Tongue (tissue), 1 donor: ENCODE measurements at regions not wholly inside any gene's neighbourhood (a gene's known extent, or its start where the extent isn't known, plus 50 kb on each side); places are given as distances from the start of the nearest gene placed in this dataset.
A peak's percentile ranks its signal among the peaks of the same experiment; 100 is the strongest.

Experiments used
- DNase-seq: peaks from one replicate; pipeline ENCODE4 v3.0.0-alpha.2; 2015

DNA sequence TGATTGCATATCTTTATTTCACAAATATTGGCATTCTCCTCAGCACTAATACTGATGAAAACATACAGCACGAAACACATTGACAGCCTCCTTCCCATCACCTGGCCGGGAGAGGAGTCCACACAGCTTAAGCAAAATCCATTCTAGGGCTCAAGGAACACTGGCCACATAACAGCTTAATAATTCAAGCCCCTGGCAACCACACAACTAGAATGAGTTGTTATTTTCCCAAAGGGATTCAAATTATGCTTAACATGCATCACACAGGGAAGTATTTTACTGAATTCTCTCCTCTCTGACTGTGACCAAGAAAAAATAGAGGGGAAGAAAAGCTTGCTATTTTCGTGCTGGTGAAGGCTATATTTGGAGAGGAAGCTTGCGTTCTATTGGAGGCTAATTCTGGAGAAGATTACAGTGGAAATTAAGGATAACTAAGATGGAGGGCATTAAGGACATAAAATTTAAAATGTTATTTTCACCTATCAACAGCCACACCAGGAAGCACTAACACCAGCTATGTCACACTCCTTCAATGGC is 198.5 kb downstream of the ADGRG6 start:
- no peak for DNase-seq

DNA sequence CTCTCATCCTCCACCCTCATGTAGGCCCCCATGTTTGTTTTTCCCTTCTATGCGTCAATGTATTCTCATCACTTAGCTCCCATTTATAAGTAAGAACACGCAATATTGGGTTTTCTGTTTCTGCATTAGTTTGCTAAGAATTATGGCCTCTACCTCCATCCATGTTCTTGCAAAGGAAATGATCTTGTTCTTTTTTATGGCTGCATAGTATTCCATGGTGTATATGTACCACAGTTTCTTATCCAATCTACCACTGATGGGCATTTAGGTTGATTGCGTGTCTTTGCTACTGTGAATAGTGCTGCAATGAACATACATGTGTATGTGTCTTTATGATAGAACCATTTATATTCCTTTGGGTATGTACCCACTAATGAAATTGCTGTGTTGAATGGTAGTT is 200.0 kb downstream of the ADGRG6 start:
- no peak for DNase-seq

DNA sequence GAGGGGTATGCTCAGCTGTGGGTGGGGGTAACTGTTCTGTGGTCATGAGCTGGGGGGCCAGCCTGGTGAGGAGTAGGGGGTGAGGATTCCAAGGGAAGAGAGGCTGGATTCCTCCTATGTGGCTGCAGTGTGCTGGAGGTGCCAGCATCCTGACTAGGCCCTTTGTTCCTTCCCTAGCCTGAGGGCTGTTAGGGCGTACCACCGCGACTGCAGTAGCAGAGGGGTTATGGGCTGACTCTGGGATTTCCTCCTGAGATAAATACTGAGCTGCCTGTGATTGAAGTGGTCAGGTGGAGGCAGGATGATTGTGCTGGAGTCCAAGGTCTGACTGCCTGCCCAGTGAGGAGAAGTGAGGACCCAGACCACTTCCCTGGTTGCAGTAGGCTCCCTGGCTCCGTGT is 205.3 kb downstream of the ADGRG6 start:
- no peak for DNase-seq

DNA sequence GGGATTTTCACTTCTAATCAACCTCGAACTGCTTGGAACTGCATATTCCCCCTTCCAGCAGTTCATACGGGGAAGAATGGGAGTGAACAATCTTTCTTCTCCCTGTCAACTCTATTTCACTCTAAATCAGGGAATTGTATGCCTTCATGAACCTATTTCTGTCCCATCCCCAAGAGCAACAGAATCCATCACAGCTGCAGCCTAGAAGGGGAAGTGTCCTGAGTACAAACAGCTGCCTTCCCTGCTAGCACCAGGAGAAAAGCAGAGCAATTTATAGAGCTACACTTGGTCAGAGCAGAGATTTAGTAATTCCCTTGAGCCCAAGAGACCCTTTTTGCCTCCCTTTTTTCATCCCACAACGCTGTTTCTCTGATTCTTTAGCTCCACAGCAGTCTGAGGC is 208.4 kb downstream of the ADGRG6 start:
- DNase-seq: peak; percentile 65

DNA sequence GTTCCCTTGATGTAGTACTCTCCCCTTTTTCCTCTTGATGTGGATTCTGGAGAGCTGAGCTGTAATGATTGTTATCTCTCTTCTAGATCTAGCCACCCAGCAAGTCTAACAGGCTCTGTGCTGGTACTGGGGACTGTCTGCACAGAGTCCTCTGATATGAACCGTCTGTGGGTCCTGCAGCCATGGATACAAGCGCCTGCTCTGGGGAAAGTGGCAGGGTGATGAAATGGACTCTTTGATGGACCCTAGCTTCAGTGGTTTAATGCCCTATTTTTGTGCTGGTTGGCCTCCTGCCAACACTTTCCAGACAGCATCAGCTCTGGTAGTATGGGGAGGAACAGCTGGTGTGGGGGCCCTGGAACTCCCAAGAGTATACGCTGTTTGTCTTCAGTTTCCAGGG is 216.3 kb downstream of the ADGRG6 start:
- DNase-seq: peak; percentile 79

DNA sequence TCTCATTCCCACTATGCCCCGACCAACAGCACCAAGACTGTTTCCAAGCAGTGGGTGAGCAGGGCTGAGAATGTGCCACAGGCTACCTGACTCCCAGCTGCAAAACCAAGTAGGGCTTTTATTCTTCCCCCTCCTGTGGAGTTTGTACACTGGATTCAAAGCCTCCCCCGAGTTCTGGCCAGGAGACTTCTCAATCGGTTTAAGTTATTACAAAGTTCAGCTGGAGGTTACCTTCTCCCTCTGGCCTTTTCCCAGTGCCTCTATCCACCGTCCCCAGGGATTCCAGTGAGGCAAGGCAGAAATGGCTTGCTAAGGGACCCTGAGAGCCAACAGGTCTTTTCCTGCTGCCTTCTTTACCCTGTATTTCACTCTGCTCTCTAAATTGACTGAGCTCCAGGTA is 217.0 kb downstream of the ADGRG6 start:
- DNase-seq: no peak

DNA sequence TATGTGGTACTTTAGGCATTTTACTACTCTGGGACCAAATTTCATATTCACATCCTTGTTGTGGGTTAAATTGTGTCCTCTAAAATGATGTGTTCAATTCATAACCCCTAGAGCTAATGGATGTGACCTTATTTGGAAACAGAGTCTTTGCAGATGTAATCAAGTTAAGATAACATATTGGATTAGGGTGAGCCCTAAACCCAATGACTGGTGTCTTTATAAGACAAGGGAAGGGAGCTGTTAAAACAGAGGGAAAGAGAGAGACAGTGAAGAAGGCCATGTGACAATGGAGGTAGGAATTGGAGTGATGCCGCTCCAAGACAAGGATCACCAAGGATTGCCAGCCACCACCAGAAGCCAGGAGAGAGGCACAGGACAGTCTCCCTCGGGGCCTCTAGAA is 220.0 kb downstream of the ADGRG6 start:
- no peak for DNase-seq

DNA sequence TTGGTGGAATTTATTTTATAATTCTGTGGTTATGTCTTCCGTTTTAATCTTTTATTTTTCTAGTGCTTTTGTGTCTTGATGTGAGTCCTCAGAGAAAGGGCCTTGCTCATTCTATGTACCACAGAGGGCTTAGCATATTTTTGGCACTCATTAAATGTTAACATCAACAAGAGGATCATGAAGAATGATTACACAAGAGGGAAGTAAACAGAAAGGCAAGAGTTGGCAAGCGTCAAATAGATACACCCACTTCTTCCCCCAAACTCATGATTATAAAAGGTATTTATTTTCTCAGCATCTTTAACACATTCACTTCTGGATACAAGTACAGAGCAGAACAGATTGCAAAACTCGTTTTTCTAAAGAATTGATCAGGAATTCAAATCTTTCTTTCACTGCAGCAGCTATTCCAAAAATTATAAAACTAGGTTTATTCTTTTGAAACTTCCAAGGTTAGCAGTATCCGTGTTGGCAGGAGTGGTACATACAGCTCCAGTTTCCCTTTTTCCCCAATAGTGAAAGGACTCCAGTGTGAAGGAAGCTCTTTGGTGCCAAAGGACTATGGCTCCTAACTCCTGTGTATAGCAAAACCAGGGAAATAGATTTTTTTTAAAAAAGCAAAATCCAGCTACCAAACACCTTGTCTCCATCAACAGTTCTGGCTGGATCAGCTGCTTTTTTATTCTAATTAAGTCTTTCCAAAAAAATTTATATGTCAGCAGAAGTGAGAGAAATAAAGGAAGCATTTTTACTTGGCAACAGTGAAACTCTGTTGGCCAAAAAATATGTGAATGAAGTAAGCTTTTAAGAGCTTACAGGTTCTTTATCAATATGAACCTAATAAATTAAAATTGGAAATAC is 221.9 kb downstream of the ADGRG6 start:
- peak; percentile 41 for DNase-seq

DNA sequence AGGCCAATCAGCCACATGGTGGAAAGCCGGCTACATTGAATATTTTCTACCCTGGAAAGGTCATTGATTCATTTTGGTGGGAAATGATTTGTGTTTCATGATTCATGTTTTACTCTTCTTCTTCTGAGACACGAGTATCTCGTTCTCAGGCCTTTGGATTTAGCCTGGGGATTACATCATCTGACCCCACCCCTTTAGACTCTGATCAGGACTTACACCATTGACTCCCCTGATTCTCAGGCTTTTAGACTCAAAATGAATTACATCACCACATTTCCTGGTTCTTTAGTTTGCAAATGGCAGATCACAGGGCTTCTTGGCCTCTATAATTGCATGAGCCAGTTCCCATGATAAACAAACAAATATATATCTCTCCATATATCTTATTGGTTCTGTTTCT is 228.8 kb downstream of the ADGRG6 start:
- DNase-seq: no peak

DNA sequence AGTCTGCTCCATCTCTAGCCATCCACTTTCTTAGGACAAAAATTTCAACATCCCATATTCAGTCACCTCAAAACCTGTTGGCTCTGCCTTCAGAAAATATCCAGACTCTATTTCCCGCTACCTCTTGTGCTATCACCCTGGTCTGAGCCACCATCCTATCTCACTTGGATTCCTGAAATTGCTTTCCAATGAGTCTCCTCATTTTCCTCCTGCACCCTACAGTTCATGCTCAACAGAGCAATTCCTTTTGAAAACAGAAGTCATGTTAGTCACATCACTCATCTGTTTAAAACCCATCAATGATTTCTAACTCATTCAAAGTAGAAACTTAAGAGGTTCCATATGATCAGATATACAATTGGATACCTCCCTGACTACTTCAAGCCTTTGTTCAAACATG is 229.9 kb downstream of the ADGRG6 start:
- DNase-seq: no peak

DNA sequence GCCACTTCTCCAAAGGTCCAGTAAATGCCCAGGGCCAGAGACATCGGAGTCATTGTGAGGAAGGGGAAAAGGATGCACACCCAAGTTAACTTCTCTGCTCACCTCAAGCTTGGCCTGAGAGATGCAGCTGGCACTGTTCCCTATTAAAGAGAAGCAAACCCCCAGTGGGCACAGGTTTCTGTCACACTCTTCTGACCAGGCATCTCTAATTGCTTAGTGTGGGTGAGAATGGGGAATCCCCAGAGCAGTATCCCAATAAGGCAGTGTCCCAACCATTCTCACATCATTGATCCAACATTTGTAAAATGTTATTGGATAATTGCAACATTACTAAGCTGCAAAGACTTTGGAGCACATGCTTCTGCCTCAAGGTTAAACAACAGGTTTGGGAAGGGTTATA is 232.3 kb downstream of the ADGRG6 start:
- no peak for DNase-seq

DNA sequence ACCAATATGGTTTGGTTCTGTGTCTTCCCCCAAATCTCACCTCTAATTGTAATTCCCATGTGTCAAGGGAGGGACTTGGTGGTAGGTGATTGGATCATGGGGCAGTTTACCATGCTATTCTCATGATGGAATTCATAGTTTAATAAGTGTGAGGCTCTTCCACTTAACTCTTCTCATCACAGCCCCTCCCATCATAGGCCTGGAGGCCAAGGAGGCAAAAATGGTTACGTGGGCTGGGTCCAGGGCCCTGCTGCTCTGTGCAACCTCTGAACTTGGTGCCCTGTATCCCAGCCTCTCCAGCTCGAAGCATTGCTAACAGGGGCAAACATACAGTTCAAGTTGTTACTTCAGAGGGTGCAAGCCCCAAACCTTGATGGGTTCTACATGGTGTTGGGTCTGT is 232.7 kb downstream of the ADGRG6 start:
- no peak for DNase-seq

DNA sequence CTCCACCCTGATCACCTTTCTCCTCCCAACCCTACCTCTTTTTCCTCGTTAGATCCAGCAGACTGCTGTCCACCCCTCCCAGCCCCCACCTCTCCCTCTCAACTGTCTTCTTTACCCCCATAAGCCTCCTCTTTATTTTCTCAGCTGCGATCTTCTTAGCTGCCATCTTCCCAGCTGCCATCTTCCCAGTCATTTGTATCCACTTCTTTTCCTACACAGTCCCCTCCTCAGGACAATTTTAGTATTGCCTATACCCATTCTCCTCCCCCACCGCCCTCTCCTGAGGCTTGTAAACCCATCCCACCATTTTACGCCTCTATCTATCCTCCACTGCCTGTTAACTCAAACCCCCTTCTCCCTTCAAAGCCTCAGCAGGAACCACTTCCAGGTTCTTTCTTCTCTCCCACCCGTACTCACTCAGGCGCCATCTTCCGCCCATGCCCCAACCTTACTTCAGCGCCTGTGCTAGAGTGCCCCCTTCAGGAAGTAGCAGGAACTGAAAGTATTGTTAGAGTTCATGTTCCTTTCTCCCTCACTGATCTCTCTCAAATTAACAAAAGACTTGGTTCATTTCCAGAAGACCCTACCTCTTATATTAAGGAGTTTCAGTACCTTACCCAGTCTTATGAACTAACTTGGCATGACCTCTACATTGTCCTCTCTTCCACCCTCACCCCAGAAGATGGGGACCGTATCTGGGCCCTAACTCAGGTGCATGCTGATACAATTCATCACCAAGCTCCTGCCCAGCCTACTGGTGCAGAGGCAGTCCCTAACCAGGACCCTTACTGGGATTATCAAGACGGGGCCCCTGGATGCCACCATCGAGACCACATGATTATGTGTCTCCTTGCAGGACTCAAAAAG is 236.0 kb downstream of the ADGRG6 start:
- no peak for DNase-seq

DNA sequence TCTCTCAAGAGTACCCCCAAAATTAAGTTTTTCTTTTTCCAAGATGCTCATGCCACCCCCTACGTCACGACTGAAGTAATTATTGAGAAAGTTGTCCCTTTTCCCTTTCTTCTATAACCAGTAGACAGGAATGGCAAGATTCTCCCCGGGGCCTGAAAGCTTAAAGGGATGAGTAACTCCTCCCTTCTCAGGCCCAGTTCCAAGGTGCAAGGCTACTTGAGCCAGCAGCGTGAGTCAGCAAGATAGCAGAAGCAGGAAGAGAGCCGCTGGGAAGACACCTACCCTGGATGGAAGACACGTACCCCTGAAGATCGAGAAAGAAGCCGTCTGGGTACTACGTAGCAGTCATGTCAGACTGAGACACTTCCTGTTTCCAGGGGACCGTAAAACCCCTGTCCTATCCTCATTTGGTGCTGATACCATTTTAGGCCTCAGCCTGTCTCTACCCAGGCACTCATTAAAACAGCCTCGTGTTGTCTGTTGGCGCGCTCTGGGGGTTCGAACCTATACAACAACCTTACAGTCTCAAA is 241.0 kb downstream of the ADGRG6 start:
- no peak for DNase-seq

DNA sequence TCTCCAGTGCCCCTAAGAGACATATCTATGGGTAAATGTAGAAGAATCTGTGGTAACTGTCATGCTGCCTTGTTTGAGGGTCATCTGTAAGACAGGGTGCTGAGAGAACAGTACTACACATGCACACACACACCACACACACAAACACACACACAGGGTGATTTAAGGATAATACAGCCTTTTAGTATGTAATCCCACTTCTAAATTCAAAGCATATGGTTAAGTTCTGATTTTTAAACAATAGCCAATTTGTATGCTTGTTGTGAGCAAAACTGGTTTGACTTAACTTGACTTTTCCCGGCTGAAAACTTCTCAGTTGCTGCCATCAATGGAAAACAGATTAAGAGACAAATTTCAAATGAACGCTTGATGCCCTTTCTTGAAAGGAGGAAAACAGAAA is 241.8 kb downstream of the ADGRG6 start:
- DNase-seq: peak; percentile 32

DNA sequence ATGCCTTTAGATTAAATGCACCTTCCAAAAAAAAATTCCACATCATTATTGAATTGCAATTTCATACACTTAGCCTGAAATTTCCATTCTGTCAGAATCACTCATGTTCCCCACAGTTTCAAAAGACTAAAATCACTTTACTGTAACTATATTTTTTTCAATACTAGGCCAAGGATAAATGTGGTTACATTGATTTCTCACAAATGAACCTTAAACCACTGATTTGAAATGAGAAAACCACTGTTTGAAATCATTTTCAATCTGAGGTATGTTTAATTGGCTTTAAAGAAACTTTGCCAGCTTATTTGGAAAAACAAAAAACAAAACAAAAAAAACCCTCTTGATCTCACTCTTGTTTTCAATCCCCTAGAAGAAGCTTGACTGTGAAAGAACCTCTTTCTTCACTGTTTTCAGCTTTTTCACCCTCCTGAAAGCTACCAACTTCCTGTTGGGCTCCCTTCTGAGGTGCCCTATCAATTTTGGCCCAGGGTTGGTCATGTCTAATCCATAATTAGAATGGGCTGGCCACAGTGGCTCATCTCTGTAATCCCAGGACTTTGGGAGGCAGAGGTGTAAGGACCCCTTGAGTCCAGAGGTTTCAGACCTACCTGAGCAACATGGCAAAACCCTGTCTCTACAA is 242.5 kb downstream of the ADGRG6 start:
- no peak for DNase-seq

DNA sequence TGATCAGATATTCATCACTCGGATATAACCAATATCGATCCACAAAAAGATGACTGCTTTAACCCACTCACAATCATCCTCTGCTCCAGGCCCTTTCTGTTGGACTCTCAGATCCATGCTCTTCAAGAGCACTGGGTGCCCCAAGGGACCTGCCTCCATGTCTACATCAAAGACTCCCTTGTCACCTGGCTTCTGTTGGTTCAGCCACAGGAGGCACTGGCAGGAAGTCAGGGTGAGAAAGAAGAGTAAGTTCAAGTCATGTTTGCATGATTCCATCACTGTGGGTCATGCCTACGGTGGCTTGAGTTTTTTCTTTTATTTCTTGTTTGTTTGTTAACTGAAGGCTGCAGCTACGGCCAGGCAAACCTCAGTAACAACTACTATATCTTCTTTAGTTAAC is 243.3 kb downstream of the ADGRG6 start:
- no peak for DNase-seq

DNA sequence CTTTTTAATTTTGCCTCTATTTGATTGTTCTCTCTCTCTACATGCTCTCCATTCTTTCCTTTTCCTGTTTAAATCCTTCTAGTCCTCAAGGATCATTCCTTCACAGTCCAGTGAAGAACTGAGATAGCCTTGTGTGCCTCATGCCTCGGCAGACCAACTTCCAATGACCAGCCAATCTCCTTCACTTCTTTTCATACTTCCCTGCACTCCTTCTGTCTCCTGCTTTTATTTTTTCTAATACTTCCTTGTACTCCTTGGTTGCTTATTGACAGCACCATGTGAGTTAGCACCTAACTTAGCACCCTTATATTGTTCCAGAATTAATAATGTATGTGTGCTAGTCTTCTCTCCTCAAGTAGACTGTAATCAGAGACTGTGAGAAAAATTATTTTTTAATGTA is 246.8 kb downstream of the ADGRG6 start:
- DNase-seq: no peak

DNA sequence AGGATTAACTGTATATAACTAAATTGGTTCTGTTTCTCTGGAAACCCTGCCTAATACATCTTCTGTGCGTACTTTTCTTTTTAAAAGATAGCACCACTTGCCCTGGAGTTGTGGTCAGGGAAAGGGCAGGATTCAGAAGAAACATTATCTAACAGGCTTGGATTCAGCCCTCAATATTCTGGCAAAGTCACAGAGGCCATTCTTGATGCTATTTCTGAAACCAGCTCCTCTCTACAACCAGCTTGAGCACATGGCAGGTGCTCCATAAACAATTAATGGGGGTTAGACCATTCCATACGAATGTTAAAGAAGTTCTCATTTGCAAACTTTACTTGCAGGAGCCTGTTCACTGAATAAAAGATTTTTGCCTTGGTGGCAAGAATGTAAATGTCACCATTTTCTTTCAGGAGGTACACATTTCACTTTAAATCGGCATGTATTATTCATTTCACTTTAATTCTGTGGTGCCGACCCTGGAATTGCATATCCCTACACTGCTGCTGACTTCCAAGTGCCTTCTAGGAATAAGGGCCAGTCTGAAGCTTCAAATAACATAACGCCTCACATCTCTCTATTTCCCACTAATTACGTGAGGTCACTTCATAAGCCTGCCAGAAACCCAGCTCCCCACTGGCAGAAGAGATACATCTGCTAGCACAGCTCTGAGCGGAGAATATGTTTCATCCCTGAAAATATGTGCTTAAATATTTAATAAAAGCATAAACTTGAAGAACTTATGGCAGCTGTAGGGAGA is 248.7 kb downstream of the ADGRG6 start:
- DNase-seq: peak; percentile 14

DNA sequence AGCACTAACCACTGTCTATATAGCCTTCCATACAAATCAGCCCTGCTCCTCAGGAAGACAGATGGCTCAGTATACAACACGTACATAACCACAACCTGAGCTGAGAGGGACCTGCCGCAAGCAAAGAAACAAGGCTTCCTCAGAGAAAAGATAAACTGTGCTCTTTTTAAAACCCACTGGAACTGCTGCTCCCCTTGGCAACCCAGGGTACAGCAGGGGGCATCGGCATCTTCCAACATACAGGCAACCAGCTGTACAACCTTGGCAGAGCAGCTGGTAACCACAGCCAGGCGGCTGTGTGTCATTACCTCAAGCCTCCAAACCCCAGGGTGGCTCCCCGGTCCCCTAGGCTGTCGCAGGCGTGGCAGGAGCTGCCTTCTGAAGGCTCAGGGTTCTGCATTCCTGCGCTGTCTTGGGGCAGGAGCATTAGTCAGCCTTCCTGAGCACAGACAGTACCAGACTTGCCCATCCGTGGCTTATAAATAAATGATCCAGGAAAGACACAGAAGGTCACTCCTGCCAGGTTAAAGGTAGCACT is 249.5 kb downstream of the ADGRG6 start:
- peak; percentile 51 for DNase-seq

DNA sequence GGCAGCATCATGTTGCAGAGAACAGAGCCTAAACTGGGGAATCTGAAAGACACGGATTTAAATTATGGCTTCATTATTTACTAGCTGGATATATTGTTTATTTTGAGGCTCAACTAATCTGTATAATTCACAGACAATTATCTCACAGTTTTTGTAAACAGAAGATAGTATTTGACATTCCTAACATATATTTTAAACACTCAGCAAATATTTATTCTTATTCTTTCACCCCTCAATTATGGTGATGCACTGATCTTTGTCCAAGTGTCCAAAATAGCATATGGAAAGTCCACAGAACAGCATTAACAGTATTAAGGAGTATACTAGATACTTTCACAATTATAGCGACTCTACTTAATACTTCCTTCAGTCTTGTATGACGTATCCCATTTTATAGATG is 257.0 kb downstream of the ADGRG6 start:
- DNase-seq: no peak
